ENCODE measurements at regions not wholly inside any gene's neighbourhood (a gene's known extent, or its start where the extent isn't known, plus 50 kb on each side); places are given as distances from the start of the nearest gene placed in this dataset.
"Not testable (repeated sequence)": the region's sequence is repeated elsewhere in the genome, so short reads cannot be mapped to it uniquely, and the experiment has no call there.

GRCh38 chr12:47311010-47311409, 231.3 kb upstream of the AMIGO2 start:
- peaks cover 8% of the 10 kb centered on the region for H3K4me1 Mint-ChIP-seq
- H3K27ac ChIP-seq (ENCODE audit: low read depth, low read length): no peak overlapping the region
- no peak overlapping the region for H3K9ac ChIP-seq (ENCODE audit: extremely low read depth, low read length, poor library complexity, severe bottlenecking)
- H3K4me3 ChIP-seq (ENCODE audit: low read length): no peak overlapping the region
- no peaks in the 10 kb centered on the region for H3K9me3 ChIP-seq (ENCODE audit: control insufficient read depth, low read length)
- H3K36me3 ChIP-seq (ENCODE audit: control insufficient read depth, insufficient read depth, low read length): no peaks in the 10 kb centered on the region
- H3K27me3 Mint-ChIP-seq (ENCODE audit: insufficient read depth): peaks cover 2% of the 10 kb centered on the region
- H3K4me3 Mint-ChIP-seq: no peak overlapping the region
- H3K27me3 ChIP-seq (ENCODE audit: control insufficient read depth, insufficient read depth, low read length, poor library complexity, severe bottlenecking): no peaks in the 10 kb centered on the region
- no peak for DNase-seq
- no peaks in the 10 kb centered on the region for H3K4me1 ChIP-seq (ENCODE audit: control insufficient read depth, insufficient read depth, low read length)
- no peaks in the 10 kb centered on the region for H3K9me3 Mint-ChIP-seq
- no peaks in the 10 kb centered on the region for H3K36me3 Mint-ChIP-seq (ENCODE audit: low read depth)
- H3K27ac Mint-ChIP-seq: no peak overlapping the region
- no peak for TF ChIP-seq CTCF (conservative IDR thresholded peaks at IDR 0.05)

- no peaks in the 10 kb centered on the region for H3K27me3 ChIP-seq (ENCODE audit: control insufficient read depth, insufficient read depth, low read length, poor library complexity, severe bottlenecking)
- H3K4me1 ChIP-seq (ENCODE audit: control insufficient read depth, insufficient read depth, low read length): no peaks in the 10 kb centered on the region
- Mint-ChIP-seq H3K4me3 (no peak overlapping the region), H3K27me3 (ENCODE audit: insufficient read depth) (peaks cover 2% of the 10 kb centered on the region), H3K9me3 (no peaks in the 10 kb centered on the region), H3K36me3 (ENCODE audit: low read depth) (no peaks in the 10 kb centered on the region), H3K4me1 (peaks cover 8% of the 10 kb centered on the region), H3K27ac (no peak overlapping the region)
- H3K36me3 ChIP-seq (ENCODE audit: control insufficient read depth, insufficient read depth, low read length): no peaks in the 10 kb centered on the region
- TF ChIP-seq CTCF (conservative IDR thresholded peaks at IDR 0.05): no peak
- H3K9ac ChIP-seq (ENCODE audit: extremely low read depth, low read length, poor library complexity, severe bottlenecking): no peak overlapping the region
- no peaks in the 10 kb centered on the region for H3K9me3 ChIP-seq (ENCODE audit: control insufficient read depth, low read length)
- no peak for DNase-seq
- no peak overlapping the region for H3K27ac ChIP-seq (ENCODE audit: low read depth, low read length)
- no peak overlapping the region for H3K4me3 ChIP-seq (ENCODE audit: low read length)
- WGBS, 2 experiments (ENCODE audit: insufficient coverage in 1 of 2, insufficient read length in 1 of 2): 100% methylated on average over 1 of the region's 1 CpG; no CpG with 5 or more reads in 1 of the 2 experiments
These were observed 228.9 kb upstream of the AMIGO2 start for GRCh38 chr12:47308672-47309071.

- H3K4me3 ChIP-seq (ENCODE audit: low read length): no peak overlapping the region
- no peaks in the 10 kb centered on the region for H3K36me3 Mint-ChIP-seq (ENCODE audit: low read depth)
- TF ChIP-seq CTCF (conservative IDR thresholded peaks at IDR 0.05): peak; percentile 89
- peaks cover 2% of the 10 kb centered on the region for H3K27me3 Mint-ChIP-seq (ENCODE audit: insufficient read depth)
- no peaks in the 10 kb centered on the region for H3K36me3 ChIP-seq (ENCODE audit: control insufficient read depth, insufficient read depth, low read length)
- peak; percentile 82 for DNase-seq
- no peaks in the 10 kb centered on the region for H3K9me3 Mint-ChIP-seq
- H3K27ac ChIP-seq (ENCODE audit: low read depth, low read length): no peak overlapping the region
- 56 to 57% methylated on average over 2 to 7 of the region's 7 CpGs for WGBS, 2 experiments (ENCODE audit: insufficient coverage in 1 of 2, insufficient read length in 1 of 2)
- no peak overlapping the region for H3K4me3 Mint-ChIP-seq
- no peak overlapping the region for H3K27ac Mint-ChIP-seq
- peaks cover 8% of the 10 kb centered on the region for H3K4me1 Mint-ChIP-seq
- H3K27me3 ChIP-seq (ENCODE audit: control insufficient read depth, insufficient read depth, low read length, poor library complexity, severe bottlenecking): no peaks in the 10 kb centered on the region
- H3K4me1 ChIP-seq (ENCODE audit: control insufficient read depth, insufficient read depth, low read length): no peaks in the 10 kb centered on the region
- no peaks in the 10 kb centered on the region for H3K9me3 ChIP-seq (ENCODE audit: control insufficient read depth, low read length)
- no peak overlapping the region for H3K9ac ChIP-seq (ENCODE audit: extremely low read depth, low read length, poor library complexity, severe bottlenecking)
These were observed 228.1 kb upstream of the AMIGO2 start for GRCh38 chr12:47307680-47308399.

DNA sequence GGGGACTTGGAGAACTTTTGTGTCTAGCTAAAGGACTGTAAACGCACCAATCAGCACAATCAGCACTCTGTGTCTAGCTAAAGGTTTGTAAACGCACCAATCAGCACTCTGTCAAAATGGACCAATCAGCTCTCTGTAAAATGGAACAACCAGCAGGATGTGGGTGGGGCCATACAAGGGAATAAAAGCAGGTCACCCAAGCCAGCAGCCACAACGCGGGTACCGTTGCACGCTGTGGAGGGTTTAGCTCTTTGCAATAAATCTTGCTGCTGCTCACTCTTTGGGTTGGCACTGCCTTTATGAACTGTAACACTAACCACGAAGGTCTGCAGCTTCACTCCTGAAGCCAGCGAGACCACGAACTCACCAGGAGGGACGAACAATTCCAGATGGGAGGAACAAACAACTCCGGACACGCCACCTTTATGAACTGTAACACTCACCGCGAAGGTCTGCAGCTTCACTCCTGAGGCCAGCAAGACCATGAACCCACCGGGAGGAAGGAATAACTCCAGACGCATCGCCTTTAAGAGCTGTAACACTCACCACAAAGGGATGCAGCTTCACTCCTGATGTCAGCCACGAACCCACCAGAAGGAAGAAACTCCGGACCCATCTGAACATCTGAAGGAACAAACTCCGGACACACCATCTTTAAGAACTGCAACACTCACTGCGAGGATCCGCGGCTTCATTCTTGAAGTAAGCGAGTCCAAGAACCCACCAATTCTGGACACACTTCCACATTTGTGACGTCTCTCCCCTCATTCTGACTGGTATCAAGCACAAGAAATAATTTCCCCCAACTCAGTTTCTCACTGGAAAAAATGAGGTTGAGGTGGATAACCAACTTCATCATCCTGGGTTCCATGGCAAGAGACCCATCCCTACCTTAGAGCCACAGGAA, 227.3 kb upstream of the AMIGO2 start:
- H3K27ac Mint-ChIP-seq; H3K4me3 ChIP-seq (ENCODE audit: low read length); H3K36me3 ChIP-seq (ENCODE audit: control insufficient read depth, insufficient read depth, low read length); H3K4me3 Mint-ChIP-seq; H3K27ac ChIP-seq (ENCODE audit: low read depth, low read length); H3K9me3 ChIP-seq (ENCODE audit: control insufficient read depth, low read length); H3K36me3 Mint-ChIP-seq (ENCODE audit: low read depth); DNase-seq; H3K4me1 ChIP-seq (ENCODE audit: control insufficient read depth, insufficient read depth, low read length); H3K27me3 ChIP-seq (ENCODE audit: control insufficient read depth, insufficient read depth, low read length, poor library complexity, severe bottlenecking); H3K27me3 Mint-ChIP-seq (ENCODE audit: insufficient read depth); H3K9ac ChIP-seq (ENCODE audit: extremely low read depth, low read length, poor library complexity, severe bottlenecking); H3K9me3 Mint-ChIP-seq: not testable (repeated sequence)
- WGBS, 2 experiments (ENCODE audit: insufficient coverage in 1 of 2, insufficient read length in 1 of 2): 96 to 98% methylated on average over 19 to 25 of the region's 25 CpGs
- H3K4me1 Mint-ChIP-seq: peaks cover 14% of the 10 kb centered on the region

All from endodermal cell (in vitro differentiated cells).